Progenitor cell of endocrine pancreas (in vitro differentiated cells): ENCODE measurements at regions not wholly inside any gene's neighbourhood (a gene's known extent, or its start where the extent isn't known, plus 50 kb on each side); places are given as distances from the start of the nearest gene placed in this dataset.
A peak's percentile ranks its signal among the peaks of the same experiment; 100 is the strongest.
"Not testable (repeated sequence)": the region's sequence is repeated elsewhere in the genome, so short reads cannot be mapped to it uniquely, and the experiment has no call there.

Experiments
- DNase-seq: peaks from one replicate; pipeline ENCODE4 v3.0.0; 2021; ENCODE audit warnings: low spot score; ENCODE audit not compliant: unreplicated experiment
- H3K27ac Mint-ChIP-seq: 2 replicates; pipeline ENCODE4 v1.8.0; 2021; ENCODE audit warnings: mild to moderate bottlenecking, moderate library complexity, mixed read lengths
- H3K27me3 Mint-ChIP-seq: 2 replicates; pipeline ENCODE4 v1.8.0; 2021; ENCODE audit warnings: mixed read lengths
- H3K36me3 Mint-ChIP-seq: 2 replicates; pipeline ENCODE4 v1.8.0; 2022; ENCODE audit warnings: mixed read lengths; ENCODE audit not compliant: insufficient read depth
- H3K4me1 Mint-ChIP-seq: 2 replicates; pipeline ENCODE4 v1.8.0; 2021; ENCODE audit warnings: low read depth, mixed read lengths
- H3K4me3 Mint-ChIP-seq: 2 replicates; pipeline ENCODE4 v1.8.0; 2021; ENCODE audit warnings: low read depth, mild to moderate bottlenecking, moderate library complexity, mixed read lengths
- H3K9me3 Mint-ChIP-seq: 2 replicates; pipeline ENCODE4 v1.8.0; 2021; ENCODE audit warnings: low read depth, mixed read lengths
- CTCF ChIP-seq: fragments of 200-600 bp; sonication (generic); IDR thresholded peaks from one replicate; pipeline ENCODE4 v1.5.0; 2021; ENCODE audit warnings: antibody characterized with exemption, mild to moderate bottlenecking; ENCODE audit not compliant: unreplicated experiment

- TF ChIP-seq CTCF = no peak
- no peak for DNase-seq
- Mint-ChIP-seq H3K4me1 (peaks cover 21% of the 10 kb centered on the region), H3K27me3 (no peaks in the 10 kb centered on the region), H3K27ac (no peak overlapping the region), H3K9me3 (no peaks in the 10 kb centered on the region), H3K4me3 (no peak overlapping the region), H3K36me3 (no peaks in the 10 kb centered on the region)
These were observed 276.5 kb upstream of the TYRP1 start for GRCh38 chr9:12416716-12417115.

- H3K4me1 Mint-ChIP-seq = peaks cover 6% of the 10 kb centered on the region
- DNase-seq = no peak
- no peaks in the 10 kb centered on the region for H3K9me3 Mint-ChIP-seq
- H3K27ac Mint-ChIP-seq = no peak overlapping the region
- H3K36me3 Mint-ChIP-seq = no peaks in the 10 kb centered on the region
- no peaks in the 10 kb centered on the region for H3K27me3 Mint-ChIP-seq
- TF ChIP-seq CTCF = no peak
- H3K4me3 Mint-ChIP-seq = no peak overlapping the region
These were observed 268.9 kb upstream of the TYRP1 start for GRCh38 chr9:12424243-12424642.

GRCh38 chr9:12425878-12426864 is 267.0 kb upstream of the TYRP1 start:
- no peak overlapping the region for H3K27ac Mint-ChIP-seq
- no peaks in the 10 kb centered on the region for H3K36me3 Mint-ChIP-seq
- DNase-seq = no peak
- TF ChIP-seq CTCF = peak; percentile 56
- H3K4me3 Mint-ChIP-seq = no peak overlapping the region
- H3K4me1 Mint-ChIP-seq = peaks cover 3% of the 10 kb centered on the region
- no peaks in the 10 kb centered on the region for H3K27me3 Mint-ChIP-seq
- H3K9me3 Mint-ChIP-seq = no peaks in the 10 kb centered on the region

DNA sequence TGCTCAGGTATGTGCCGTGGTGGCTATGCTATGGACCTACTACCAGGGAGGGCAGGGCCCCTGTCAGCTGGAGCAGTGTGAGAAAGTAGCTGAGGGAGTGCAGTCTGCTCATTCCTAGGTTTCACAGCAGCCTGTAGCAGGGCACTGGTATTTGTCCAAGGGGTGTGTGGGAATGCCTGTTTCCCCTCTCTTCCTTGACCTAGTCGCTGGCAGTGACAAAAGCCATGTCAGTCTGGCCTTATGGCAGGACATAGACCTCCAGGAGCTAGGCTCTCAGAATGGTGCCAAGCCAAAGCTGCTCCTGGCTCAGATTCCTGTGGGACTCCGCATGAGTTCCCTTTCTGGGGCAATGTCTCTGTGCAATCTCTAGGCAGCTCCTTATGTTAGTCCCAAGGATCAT is 253.9 kb upstream of the TYRP1 start:
- Mint-ChIP-seq H3K27ac (no peak overlapping the region), H3K4me1 (no peaks in the 10 kb centered on the region), H3K9me3 (no peaks in the 10 kb centered on the region), H3K27me3 (no peaks in the 10 kb centered on the region), H3K4me3 (no peak overlapping the region), H3K36me3 (no peaks in the 10 kb centered on the region)
- no peak for TF ChIP-seq CTCF
- no peak for DNase-seq

- H3K27me3 Mint-ChIP-seq, H3K4me1 Mint-ChIP-seq, DNase-seq, H3K36me3 Mint-ChIP-seq, H3K4me3 Mint-ChIP-seq, H3K9me3 Mint-ChIP-seq: not testable (repeated sequence)
- peak overlapping the region; percentile 18 for H3K27ac Mint-ChIP-seq
These were observed 252.1 kb upstream of the TYRP1 start for GRCh38 chr9:12441080-12441479.

GRCh38 chr9:12441506-12441905 is 251.7 kb upstream of the TYRP1 start:
- Mint-ChIP-seq H3K4me1 (no peaks in the 10 kb centered on the region), H3K27me3 (no peaks in the 10 kb centered on the region), H3K9me3 (peaks cover 6% of the 10 kb centered on the region), H3K36me3 (no peaks in the 10 kb centered on the region), H3K27ac (no peak overlapping the region), H3K4me3 (no peak overlapping the region)
- DNase-seq = no peak
- TF ChIP-seq CTCF = no peak
